ENCODE measurements at regions not wholly inside any gene's neighbourhood (a gene's known extent, or its start where the extent isn't known, plus 50 kb on each side); places are given as distances from the start of the nearest gene placed in this dataset.

DNA sequence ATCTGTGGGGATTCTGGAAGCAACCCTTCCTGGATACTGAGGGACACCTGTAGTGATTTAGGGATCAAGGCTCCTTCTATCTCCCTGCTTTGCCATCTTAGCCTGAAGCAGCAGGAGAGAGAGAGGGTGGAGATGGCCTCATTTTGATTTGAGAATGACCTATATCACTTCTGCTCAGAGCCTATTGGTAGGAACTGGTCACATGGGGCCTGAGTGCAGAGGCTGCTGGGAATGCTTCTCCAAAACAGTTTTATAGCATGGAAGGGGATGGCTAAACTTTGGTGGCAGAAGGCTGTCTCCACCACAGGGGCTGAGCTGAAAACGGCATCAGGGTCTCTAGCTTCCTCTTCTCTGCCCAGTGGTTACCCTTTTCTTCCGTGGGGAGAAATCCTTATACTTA is 105.8 kb downstream of the TBX19 start:
- DNase-seq, result no peak

DNA sequence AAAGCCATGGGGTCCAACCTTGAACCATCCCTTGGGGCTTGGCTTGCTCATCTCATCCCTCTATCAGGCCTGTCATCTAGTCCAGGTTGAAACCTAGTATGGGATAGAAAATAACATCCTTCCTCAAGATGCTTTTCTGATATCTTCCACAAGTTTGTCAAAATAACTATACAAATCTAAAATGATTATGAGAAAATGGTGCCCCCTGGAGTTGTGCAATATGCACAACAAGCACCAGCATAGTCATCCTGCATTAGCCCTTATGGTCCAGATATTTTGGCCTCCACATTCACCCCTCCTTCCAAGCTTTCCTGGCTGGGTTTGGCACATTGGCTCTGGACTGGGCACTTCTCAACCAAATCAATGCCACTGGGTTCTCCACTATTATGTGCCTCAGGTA is 101.2 kb downstream of the TBX19 start:
- no peak for DNase-seq

DNA sequence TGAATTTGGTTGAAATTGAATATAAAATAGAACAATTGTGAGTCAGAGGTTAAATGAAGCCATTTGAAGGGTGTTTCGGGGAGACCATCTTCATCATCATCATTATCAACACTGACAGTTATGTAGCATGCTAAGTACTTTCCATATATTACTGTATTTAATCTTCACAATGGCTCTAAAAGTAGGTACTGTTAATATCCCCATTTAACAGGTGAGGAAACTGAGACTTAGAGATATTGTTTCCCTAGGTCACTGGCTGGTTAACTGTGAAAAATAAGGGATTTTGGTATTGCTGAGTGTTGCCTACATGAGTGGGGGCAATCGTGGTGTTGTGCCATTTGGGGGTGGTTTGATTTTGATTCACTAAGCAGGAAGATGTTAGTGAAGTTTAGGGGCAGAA is 100.3 kb downstream of the TBX19 start:
- no peak for DNase-seq

DNA sequence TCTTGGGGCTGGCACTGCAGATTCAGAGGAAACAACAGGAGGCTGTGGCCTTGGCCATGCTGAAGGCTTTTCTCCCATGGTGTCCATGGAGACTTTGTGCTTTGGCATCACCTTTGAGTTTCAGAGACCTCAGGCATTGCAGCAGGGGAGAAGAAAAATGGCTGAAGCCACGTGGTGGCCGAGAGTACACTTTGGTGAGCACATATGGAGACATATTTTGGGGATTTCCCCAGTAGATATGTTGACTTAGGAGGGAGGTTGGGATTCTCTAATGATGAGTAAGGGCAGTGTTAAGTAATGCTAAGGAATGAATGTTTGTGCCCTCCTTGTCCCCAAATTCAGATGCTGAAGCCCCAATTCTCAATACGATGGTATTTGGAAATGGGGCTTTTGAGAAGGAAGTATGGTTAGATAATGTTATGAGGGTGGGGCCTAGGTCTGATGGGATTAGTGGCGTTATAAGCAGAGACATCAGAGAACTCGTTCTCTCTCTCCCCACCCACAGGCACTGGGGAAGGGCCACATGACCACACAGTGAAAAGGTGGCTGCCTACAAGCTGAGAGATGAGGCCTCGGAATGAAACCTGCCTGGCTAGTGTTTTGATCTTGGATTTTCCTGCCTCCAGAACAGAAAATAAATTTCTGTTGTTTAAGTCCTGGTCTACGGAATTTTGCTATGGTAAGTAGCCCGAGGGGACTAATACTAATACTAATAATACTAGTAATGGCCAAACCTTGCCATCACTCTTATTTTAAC is 98.6 kb downstream of the TBX19 start:
- DNase-seq, result no peak

DNA sequence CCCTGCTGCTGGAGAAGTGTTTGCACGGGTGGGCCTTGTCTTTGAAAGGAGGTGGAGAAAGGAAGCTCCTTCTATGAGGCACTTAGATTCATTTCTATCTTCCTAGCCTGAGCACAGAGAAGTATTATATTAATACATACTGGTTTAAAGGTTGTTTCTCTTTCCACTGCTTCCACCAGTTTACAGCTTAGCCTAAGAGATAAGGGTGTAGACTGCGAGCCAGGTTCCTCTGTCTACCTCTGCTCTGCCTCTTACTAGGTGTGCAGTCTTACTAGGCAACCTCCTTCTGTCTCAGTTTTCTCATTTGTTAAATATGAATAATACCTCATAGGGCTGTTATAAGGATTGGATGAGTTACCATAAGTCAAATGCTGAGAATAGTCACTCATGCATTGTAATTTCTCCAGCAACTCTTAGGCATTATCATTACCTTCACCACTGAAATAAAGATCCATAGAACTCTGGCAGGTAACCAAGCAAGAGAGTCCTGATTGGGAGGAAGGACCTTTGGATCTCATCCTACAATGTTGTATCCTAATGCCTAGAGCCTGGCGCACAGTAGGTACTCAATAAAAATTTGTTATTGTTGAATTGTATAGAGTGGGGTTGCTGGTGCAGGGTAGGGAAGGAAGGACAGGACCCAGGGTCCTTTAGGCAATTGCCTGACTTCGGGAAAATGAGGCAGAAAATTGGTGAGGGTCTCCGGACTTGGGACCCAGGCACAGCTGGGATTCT is 95.1 kb downstream of the TBX19 start:
- DNase-seq, result no peak

DNA sequence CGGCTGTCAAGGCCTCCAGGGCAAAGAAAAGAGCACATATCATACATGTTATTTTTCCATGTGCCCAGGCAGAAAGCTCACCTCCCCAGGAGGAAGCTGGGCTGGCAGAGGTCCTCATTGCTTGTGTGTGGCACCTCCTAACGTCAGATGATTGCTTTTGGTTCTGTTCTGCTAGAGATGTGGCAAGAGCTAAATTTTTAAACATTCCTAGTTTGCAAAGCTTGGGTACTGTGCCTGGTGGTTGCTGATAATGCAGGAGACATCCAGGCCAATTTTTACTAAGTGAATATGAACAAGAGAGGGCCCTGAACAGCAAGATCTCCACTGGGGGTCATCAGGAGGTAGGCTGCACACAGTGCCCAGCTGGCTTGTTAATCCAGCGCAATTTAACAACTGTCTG is 93.9 kb downstream of the TBX19 start:
- DNase-seq, result no peak

DNA sequence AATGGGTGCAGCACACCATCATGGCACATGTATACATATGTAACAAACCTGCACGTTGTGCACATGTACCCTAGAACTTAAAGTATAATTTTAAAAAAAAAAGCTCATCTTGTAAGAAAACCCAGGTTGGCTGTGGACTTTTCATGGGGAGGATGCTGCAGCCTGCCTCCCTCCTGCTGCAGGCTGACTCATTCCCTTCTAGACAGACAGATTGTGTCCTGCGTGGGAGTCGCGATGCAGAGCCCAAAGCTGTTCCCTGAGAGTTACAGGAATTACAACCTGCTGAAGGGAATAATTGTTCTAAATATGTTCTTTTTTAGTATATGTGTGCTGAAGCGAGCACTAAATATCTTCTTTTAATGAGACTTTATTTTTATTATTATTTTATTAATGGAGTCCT is 93.2 kb downstream of the TBX19 start:
- DNase-seq, result no peak

DNA sequence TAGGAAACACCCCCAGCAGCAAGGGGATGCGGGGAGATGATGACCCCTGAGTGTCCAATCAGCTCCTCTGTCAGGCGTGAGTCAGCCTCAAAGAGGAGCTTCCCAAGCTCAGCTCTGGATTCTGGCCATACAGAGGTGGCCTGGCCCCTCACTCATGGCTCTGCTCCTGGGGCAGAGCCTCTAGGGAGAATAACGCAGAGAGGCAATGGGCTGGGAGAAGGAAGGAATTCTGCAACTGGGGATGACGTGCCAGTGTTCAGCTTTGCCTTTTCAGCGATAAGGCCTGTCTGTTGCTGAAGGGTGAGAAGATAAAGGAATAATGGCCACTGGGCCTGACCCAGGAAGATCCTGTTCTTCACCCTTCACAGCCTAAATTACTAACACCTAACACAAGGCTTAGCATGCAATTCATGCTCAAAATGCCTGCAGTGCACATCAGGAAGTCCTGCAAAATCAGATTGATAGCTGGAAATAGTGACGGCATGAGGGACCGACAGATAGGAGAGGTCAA is 92.2 kb downstream of the TBX19 start:
- no peak for DNase-seq

DNA sequence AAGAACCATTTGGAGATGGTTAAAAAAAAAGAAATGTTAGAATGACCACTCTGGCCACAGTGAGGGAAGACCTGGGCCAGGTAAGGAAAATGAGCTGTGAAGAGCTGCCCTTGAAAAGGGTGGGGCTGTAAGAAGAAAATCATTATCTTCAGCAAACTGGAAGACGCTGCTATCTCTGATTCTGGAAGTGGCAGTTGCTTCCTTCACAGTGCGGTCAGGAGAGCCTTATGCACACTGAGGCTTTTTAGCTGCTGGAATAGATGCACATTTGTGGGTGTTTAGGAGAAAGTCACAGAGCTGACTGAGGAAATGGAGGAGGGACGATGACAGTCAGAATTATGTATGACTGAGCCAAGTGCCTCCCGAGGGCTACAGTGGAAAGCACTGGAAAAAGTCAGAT is 91.6 kb downstream of the TBX19 start:
- no peak for DNase-seq

DNA sequence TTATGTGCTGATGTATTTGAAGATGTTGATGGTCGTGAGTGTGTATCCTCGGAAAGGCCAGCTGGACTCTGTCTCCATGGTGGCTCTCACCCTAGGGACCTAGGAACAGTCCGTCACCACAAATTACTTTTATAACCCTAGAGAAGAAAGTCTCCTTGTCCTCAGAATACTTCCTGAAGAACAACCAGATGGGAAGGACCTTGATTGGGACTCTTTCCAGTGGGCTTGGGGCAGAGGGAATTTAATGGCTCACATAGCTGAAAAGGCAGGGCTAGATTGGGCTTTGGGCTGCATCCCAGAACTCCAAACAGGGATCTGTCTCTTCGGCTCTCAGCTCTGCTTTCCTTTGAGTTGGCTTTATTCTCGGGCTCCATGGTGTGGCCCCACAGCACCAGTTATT is 90.8 kb downstream of the TBX19 start:
- no peak for DNase-seq

DNA sequence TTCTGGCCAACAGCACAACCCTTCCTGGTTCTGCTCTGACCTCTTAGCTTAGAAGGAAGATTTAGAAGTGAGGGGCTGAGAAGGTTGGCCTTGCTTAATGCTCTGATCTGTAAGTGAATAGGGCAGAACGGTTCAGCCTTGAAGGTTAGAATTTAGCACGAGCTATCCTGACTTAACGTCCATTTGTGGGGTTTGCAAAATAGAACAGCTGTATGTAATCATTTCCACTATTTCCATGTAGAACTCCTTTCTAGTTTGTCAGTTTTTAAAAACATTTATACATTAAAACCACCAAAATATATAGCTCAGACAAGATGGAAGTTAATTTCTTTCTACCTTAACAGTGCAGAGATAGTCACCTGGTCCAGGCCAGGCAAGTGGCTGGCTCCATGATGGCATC is 89.9 kb downstream of the TBX19 start:
- no peak for DNase-seq

DNA sequence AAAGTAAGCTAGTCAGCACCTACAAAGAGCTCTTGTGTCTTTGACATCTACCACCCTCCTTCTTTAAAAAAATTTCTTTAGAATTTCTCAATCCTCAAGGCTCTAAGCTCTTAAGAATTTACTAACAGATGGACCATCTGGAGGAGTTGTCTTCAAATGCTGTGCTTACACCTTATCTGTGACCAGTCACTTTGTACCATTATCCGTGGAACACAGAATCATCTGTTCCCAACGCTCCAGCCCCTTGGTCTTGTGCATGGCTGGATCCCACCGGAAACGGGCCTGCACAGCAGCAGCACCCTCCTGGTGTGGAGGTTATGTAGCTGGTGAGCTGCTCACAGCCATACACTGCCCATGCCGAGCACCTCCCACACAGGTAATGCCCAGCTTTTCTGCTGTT is 89.0 kb downstream of the TBX19 start:
- DNase-seq, result no peak

DNA sequence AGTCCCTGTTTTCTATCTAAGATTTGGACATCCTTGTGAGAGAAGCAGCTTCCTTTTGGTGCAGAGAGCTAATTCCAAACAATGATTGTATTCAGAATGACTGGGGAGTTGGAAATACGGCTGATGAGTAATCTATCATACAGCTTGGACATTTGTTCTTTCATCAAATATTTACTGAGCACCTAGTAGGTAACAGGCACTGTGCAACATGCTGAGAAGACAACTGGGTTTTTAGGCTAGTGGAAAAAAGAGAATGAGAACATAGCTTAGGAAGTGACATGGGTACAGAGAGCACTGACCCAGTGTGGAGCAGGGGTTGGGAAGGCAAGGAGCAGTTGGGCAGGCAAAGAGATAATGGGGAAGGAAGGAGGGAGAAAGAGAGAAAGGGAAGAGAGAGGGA is 87.5 kb downstream of the TBX19 start:
- DNase-seq, result no peak

DNA sequence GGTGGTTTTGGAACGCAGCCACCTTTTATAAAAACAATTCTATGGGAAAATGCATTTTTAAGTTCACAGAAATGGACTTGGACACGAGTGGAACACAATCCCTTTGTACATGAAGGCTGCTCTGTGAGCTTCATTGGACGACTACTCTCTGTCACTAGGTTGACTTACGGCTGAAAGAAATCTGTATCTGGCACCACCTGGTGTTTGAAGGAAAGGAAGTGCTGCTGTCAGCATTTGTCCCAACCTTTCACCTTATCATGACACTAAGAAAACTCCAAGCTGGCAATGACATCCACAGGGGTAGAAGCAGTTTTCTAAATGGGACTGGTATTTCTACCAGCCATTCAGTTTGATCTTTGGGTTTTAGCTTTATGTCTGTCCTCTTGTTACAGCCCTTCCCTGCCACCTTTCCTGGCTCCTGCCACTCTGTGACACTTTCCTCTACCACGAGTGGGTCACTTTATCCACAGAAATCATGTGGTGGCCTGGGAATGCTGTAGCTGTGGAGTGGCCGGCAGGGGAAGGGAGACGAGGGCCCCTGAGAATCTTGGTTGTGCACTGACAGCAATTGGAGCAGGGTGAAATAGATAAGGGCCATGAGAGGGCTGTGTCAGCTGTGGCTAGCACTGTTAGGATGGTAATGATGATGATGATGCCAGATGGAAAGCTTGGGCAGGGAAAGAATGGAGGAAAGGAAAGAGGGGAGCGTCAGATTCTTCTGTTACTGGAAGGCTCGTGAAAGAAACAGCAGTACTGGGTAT is 85.2 kb downstream of the TBX19 start:
- DNase-seq, result peak; percentile 53

Data from CD4-positive, alpha-beta T cell treated with Interleukin-21 for 1 hour (primary cell).